ENCODE measurements at regions not wholly inside any gene's neighbourhood (a gene's known extent, or its start where the extent isn't known, plus 50 kb on each side); places are given as distances from the start of the nearest gene placed in this dataset.

DNA sequence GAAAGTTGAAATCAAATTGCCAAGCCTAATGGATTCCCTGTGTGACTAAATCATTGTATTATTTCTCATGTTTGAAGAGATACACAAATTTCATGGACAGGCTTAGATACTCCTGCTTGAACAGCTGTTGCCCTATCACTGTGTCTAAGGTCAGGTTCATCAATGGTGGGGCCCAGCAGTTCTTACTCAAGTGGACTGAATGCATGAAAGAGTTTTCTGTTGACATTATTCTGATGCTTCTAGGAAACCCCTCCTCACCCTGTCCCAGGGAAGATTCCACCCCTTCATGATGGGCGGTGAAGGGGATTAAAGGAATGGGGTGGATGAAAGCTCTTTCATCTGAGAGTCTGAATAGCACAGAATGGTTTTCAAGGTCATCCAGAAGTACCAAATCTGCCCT, 148.8 kb downstream of the INO80D start:
- no peak overlapping the region for H2AFZ ChIP-seq (ENCODE audit: control insufficient read depth, low read length)
- no peaks in the 10 kb centered on the region for H3K9me1 ChIP-seq (ENCODE audit: control insufficient read depth, extremely low read depth, insufficient read depth, low read length)
- DNase-seq (ENCODE audit: low read depth, low spot score) = no peak
- FAIRE-seq = no peak
- H3K27me3 ChIP-seq (ENCODE audit: control insufficient read depth, extremely low read depth, insufficient read depth, low read length) = no peaks in the 10 kb centered on the region
- no peak overlapping the region for H3K9ac ChIP-seq (ENCODE audit: control insufficient read depth, extremely low read depth, insufficient read depth, low read length)
- no peaks in the 10 kb centered on the region for H3K9me3 ChIP-seq (ENCODE audit: control insufficient read depth, low read depth, low read length)
- no peaks in the 10 kb centered on the region for H3K36me3 ChIP-seq (ENCODE audit: control insufficient read depth in 2 of 2, extremely low read depth in 1 of 2, insufficient read depth in 2 of 2, low read length in 2 of 2)
- H3K4me3 ChIP-seq (ENCODE audit: control insufficient read depth in 2 of 3, extremely low read depth in 1 of 3, insufficient read depth in 2 of 3, low read depth in 1 of 3, low read length in 3 of 3) = no peak overlapping the region
- no peak overlapping the region for H3K27ac ChIP-seq (ENCODE audit: control insufficient read depth, insufficient read depth, low read length)
- H3K4me2 ChIP-seq (ENCODE audit: control insufficient read depth, extremely low read depth, insufficient read depth, low read depth, low read length) = no peak overlapping the region
- dilution Hi-C loops (cut with MboI; ENCODE audit: extremely low pct_ligation_motif_present, low sequenced_read_pairs) = no loop called here
- H4K20me1 ChIP-seq (ENCODE audit: control insufficient read depth, extremely low read depth, insufficient read depth, low read length) = no peaks in the 10 kb centered on the region
- no peaks in the 10 kb centered on the region for H3K4me1 ChIP-seq (ENCODE audit: control insufficient read depth, extremely low read depth, insufficient read depth, low read length)
- no peak for TF ChIP-seq EZH2 (IDR thresholded peaks at IDR 0.05; ENCODE audit: low read length)
- TF ChIP-seq, protein P1, sequence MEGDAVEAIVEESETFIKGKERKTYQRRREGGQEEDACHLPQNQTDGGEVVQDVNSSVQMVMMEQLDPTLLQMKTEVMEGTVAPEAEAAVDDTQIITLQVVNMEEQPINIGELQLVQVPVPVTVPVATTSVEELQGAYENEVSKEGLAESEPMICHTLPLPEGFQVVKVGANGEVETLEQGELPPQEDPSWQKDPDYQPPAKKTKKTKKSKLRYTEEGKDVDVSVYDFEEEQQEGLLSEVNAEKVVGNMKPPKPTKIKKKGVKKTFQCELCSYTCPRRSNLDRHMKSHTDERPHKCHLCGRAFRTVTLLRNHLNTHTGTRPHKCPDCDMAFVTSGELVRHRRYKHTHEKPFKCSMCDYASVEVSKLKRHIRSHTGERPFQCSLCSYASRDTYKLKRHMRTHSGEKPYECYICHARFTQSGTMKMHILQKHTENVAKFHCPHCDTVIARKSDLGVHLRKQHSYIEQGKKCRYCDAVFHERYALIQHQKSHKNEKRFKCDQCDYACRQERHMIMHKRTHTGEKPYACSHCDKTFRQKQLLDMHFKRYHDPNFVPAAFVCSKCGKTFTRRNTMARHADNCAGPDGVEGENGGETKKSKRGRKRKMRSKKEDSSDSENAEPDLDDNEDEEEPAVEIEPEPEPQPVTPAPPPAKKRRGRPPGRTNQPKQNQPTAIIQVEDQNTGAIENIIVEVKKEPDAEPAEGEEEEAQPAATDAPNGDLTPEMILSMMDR (optimal IDR thresholded peaks at IDR 0.05 in 1 of 3, IDR thresholded peaks at IDR 0.05 in 1 of 3, conservative IDR thresholded peaks at IDR 0.05 in 1 of 3; ENCODE audit: extremely low read depth in 1 of 3, insufficient read depth in 2 of 3, low read length in 3 of 3) = no peak
- H3K79me2 ChIP-seq (ENCODE audit: control insufficient read depth, insufficient read depth, low read length) = no peaks in the 10 kb centered on the region

DNA sequence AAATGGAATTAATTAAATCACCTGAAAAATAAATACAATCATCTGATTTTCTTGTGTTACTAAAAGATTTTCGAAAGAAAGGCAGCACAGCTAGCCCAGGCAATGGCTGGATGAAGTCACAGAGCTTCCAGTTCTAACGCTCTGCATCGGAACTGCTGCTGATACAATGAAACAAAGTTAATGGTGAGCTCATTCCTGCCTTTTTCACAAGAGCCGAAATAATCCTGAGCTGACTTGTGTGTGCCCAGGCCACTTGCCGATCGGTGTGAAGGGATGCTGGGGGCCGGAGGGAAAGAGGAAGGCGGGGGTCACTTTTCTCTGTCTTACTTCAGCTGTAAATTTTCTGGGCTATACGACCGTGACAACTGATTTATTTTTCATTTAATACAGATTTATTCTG, 149.5 kb downstream of the INO80D start:
- dilution Hi-C loops (cut with MboI; ENCODE audit: extremely low pct_ligation_motif_present, low sequenced_read_pairs) = no loop called here
- Histone ChIP-seq H3K27me3 (ENCODE audit: control insufficient read depth, extremely low read depth, insufficient read depth, low read length) (no peaks in the 10 kb centered on the region), H3K4me1 (ENCODE audit: control insufficient read depth, extremely low read depth, insufficient read depth, low read length) (no peaks in the 10 kb centered on the region), H3K27ac (ENCODE audit: control insufficient read depth, insufficient read depth, low read length) (no peak overlapping the region), H2AFZ (ENCODE audit: control insufficient read depth, low read length) (no peak overlapping the region), H3K4me2 (ENCODE audit: control insufficient read depth, extremely low read depth, insufficient read depth, low read depth, low read length) (no peak overlapping the region), H3K36me3 (ENCODE audit: control insufficient read depth in 2 of 2, extremely low read depth in 1 of 2, insufficient read depth in 2 of 2, low read length in 2 of 2) (no peaks in the 10 kb centered on the region), H3K9me1 (ENCODE audit: control insufficient read depth, extremely low read depth, insufficient read depth, low read length) (no peaks in the 10 kb centered on the region), H3K9ac (ENCODE audit: control insufficient read depth, extremely low read depth, insufficient read depth, low read length) (no peak overlapping the region), H3K79me2 (ENCODE audit: control insufficient read depth, insufficient read depth, low read length) (no peaks in the 10 kb centered on the region), H3K9me3 (ENCODE audit: control insufficient read depth, low read depth, low read length) (no peaks in the 10 kb centered on the region), H4K20me1 (ENCODE audit: control insufficient read depth, extremely low read depth, insufficient read depth, low read length) (no peaks in the 10 kb centered on the region), H3K4me3 (ENCODE audit: control insufficient read depth in 2 of 3, extremely low read depth in 1 of 3, insufficient read depth in 2 of 3, low read depth in 1 of 3, low read length in 3 of 3) (no peak overlapping the region)
- no peak for TF ChIP-seq EZH2 (IDR thresholded peaks at IDR 0.05; ENCODE audit: low read length)
- TF ChIP-seq, protein P1 (optimal IDR thresholded peaks at IDR 0.05 in 1 of 3, IDR thresholded peaks at IDR 0.05 in 1 of 3, conservative IDR thresholded peaks at IDR 0.05 in 1 of 3; ENCODE audit: extremely low read depth in 1 of 3, insufficient read depth in 2 of 3, low read length in 3 of 3) = no peak
- no peak for FAIRE-seq
- no peak for DNase-seq (ENCODE audit: low read depth, low spot score)

Measured in keratinocyte (primary cell).